Karpas-422 (cell line): ENCODE measurements at regions not wholly inside any gene's neighbourhood (a gene's known extent, or its start where the extent isn't known, plus 50 kb on each side); places are given as distances from the start of the nearest gene placed in this dataset.

ENCODE experiments used
- DNase-seq: peaks from one replicate; pipeline ENCODE4 v3.0.0-alpha.2; 2015
- H2AFZ ChIP-seq: fragments of 200-600 bp; sonication (generic); 2 replicates; pipeline ENCODE4 v1.6.1; 2014; ENCODE audit warnings: antibody characterized with exemption, low read length, mixed read lengths
- H3K27ac ChIP-seq: fragments of 200-600 bp; sonication (generic); 2 replicates; pipeline ENCODE4 v1.5.1; 2014; ENCODE audit warnings: mild to moderate bottlenecking, low read length, moderate library complexity
- H3K27me3 ChIP-seq: fragments of 200-600 bp; sonication (generic); 2 replicates; pipeline ENCODE4 v1.6.1; 2014; ENCODE audit warnings: low read length, mixed read lengths
- H3K36me3 ChIP-seq: fragments of 200-600 bp; sonication (generic); 2 replicates; pipeline ENCODE4 v1.6.1; 2014; ENCODE audit warnings: low read length, mixed read lengths; ENCODE audit not compliant: insufficient read depth
- H3K4me1 ChIP-seq: fragments of 200-600 bp; sonication (generic); 2 replicates; pipeline ENCODE4 v1.6.1; 2014; ENCODE audit warnings: mild to moderate bottlenecking, low read length, mixed read lengths
- H3K4me2 ChIP-seq: fragments of 200-600 bp; sonication (generic); 2 replicates; pipeline ENCODE4 v1.6.1; 2014; ENCODE audit warnings: low read length, low read depth, mild to moderate bottlenecking; ENCODE audit not compliant: poor library complexity, severe bottlenecking
- H3K4me3 ChIP-seq: fragments of 200-600 bp; sonication (generic); 2 replicates; pipeline ENCODE4 v1.5.1; 2014; ENCODE audit warnings: mild to moderate bottlenecking, antibody characterized with exemption, low read length, mixed read lengths
- H3K79me2 ChIP-seq: fragments of 200-600 bp; sonication (generic); 2 replicates; pipeline ENCODE4 v1.6.1; 2014; ENCODE audit warnings: mild to moderate bottlenecking, low read length, mixed read lengths
- H3K9ac ChIP-seq: fragments of 200-600 bp; sonication (generic); 2 replicates; pipeline ENCODE4 v1.6.0; 2014; ENCODE audit warnings: low read length
- H3K9me2 ChIP-seq: fragments of 200-600 bp; sonication (generic), shearing (Covaris generic); replicated peaks from 2 replicates; pipeline ENCODE4 v1.6.0; 2014; ENCODE audit warnings: mild to moderate bottlenecking, low read length, moderate library complexity; ENCODE audit not compliant: insufficient read depth
- H3K9me3 ChIP-seq: fragments of 300-700, 200-600 bp; sonication (generic); 2 replicates; pipeline ENCODE4 v1.6.1; 2014; ENCODE audit warnings: low read length, mixed read lengths
- H4K20me1 ChIP-seq: fragments of 200-600 bp; sonication (generic); 2 replicates; pipeline ENCODE4 v1.6.1; 2014; ENCODE audit warnings: mild to moderate bottlenecking, antibody characterized with exemption, low read length, low read depth; ENCODE audit not compliant: insufficient read depth

- H3K4me2 ChIP-seq: no peak overlapping the region
- no peaks in the 10 kb centered on the region for H3K79me2 ChIP-seq
Observed at GRCh38 chr6:164337024-164337924, 922.8 kb downstream of the QKI start.

GRCh38 chr6:164336455-164336854 is 921.9 kb downstream of the QKI start:
- Histone ChIP-seq H3K79me2 (no peaks in the 10 kb centered on the region), H4K20me1 (no peaks in the 10 kb centered on the region), H3K9ac (no peak overlapping the region), H3K27me3 (no peaks in the 10 kb centered on the region), H3K9me2 (no peaks in the 10 kb centered on the region), H3K9me3 (peaks cover 4% of the 10 kb centered on the region; the same call in 1 of the 2 replicates), H3K27ac (no peak overlapping the region), H3K4me1 (no peaks in the 10 kb centered on the region), H3K4me3 (no peak overlapping the region), H3K36me3 (no peaks in the 10 kb centered on the region), H2AFZ (no peak overlapping the region), H3K4me2 (no peak overlapping the region)
- DNase-seq: no peak

More at GRCh38 chr6:164337024-164337924, 922.8 kb downstream of the QKI start:
- Histone ChIP-seq H3K4me3 (no peak overlapping the region), H4K20me1 (no peaks in the 10 kb centered on the region), H3K4me1 (no peaks in the 10 kb centered on the region), H3K36me3 (no peaks in the 10 kb centered on the region), H3K27ac (no peak overlapping the region), H3K27me3 (no peaks in the 10 kb centered on the region), H2AFZ (no peak overlapping the region), H3K9ac (no peak overlapping the region), H3K9me3 (peaks cover 4% of the 10 kb centered on the region; the same call in 1 of the 2 replicates), H3K9me2 (no peaks in the 10 kb centered on the region)
- DNase-seq: no peak

GRCh38 chr6:164331026-164331425 is 916.5 kb downstream of the QKI start:
- no peaks in the 10 kb centered on the region for H3K79me2 ChIP-seq
- H2AFZ ChIP-seq: no peak overlapping the region
- H3K4me1 ChIP-seq: no peaks in the 10 kb centered on the region
- no peak for DNase-seq
- H3K4me2 ChIP-seq: no peak overlapping the region
- H4K20me1 ChIP-seq: no peaks in the 10 kb centered on the region
- no peaks in the 10 kb centered on the region for H3K27me3 ChIP-seq
- H3K9me3 ChIP-seq: peaks cover 12% of the 10 kb centered on the region; the same call in 1 of the 2 replicates
- no peaks in the 10 kb centered on the region for H3K9me2 ChIP-seq
- no peak overlapping the region for H3K9ac ChIP-seq
- no peak overlapping the region for H3K27ac ChIP-seq
- H3K36me3 ChIP-seq: no peaks in the 10 kb centered on the region
- no peak overlapping the region for H3K4me3 ChIP-seq

GRCh38 chr6:164325168-164325567 is 910.6 kb downstream of the QKI start:
- H3K9me2 ChIP-seq: no peaks in the 10 kb centered on the region
- H3K27me3 ChIP-seq: no peaks in the 10 kb centered on the region
- H3K9ac ChIP-seq: no peak overlapping the region
- H4K20me1 ChIP-seq: no peaks in the 10 kb centered on the region
- no peaks in the 10 kb centered on the region for H3K36me3 ChIP-seq
- H3K4me1 ChIP-seq: no peaks in the 10 kb centered on the region
- H3K27ac ChIP-seq: no peak overlapping the region
- no peak for DNase-seq
- H2AFZ ChIP-seq: no peak overlapping the region
- H3K4me2 ChIP-seq: no peak overlapping the region
- H3K9me3 ChIP-seq: peaks cover 28% of the 10 kb centered on the region
- H3K4me3 ChIP-seq: no peak overlapping the region
- H3K79me2 ChIP-seq: no peaks in the 10 kb centered on the region

- Histone ChIP-seq H2AFZ (no peak overlapping the region), H3K4me1 (no peaks in the 10 kb centered on the region), H3K4me2 (no peak overlapping the region)
Observed at GRCh38 chr6:164322533-164322932, 908.0 kb downstream of the QKI start.

GRCh38 chr6:164321297-164321696 is 906.8 kb downstream of the QKI start:
- Histone ChIP-seq H4K20me1 (no peaks in the 10 kb centered on the region), H2AFZ (no peak overlapping the region), H3K9me3 (peaks cover 19% of the 10 kb centered on the region), H3K79me2 (no peaks in the 10 kb centered on the region), H3K4me3 (no peak overlapping the region), H3K36me3 (no peaks in the 10 kb centered on the region), H3K27me3 (no peaks in the 10 kb centered on the region), H3K4me1 (no peaks in the 10 kb centered on the region), H3K4me2 (no peak overlapping the region), H3K9me2 (no peaks in the 10 kb centered on the region), H3K27ac (no peak overlapping the region), H3K9ac (no peak overlapping the region)
- DNase-seq: no peak

More at GRCh38 chr6:164322533-164322932, 908.0 kb downstream of the QKI start:
- Histone ChIP-seq H3K27ac (no peak overlapping the region), H3K4me3 (no peak overlapping the region), H3K9ac (no peak overlapping the region), H3K79me2 (no peaks in the 10 kb centered on the region), H3K27me3 (no peaks in the 10 kb centered on the region), H3K9me2 (no peaks in the 10 kb centered on the region), H3K36me3 (no peaks in the 10 kb centered on the region), H4K20me1 (no peaks in the 10 kb centered on the region), H3K9me3 (peaks cover 23% of the 10 kb centered on the region)
- no peak for DNase-seq

- H3K27me3 ChIP-seq: no peaks in the 10 kb centered on the region
- no peaks in the 10 kb centered on the region for H3K9me2 ChIP-seq
- H4K20me1 ChIP-seq: no peaks in the 10 kb centered on the region
- no peaks in the 10 kb centered on the region for H3K36me3 ChIP-seq
- H3K79me2 ChIP-seq: no peaks in the 10 kb centered on the region
- DNase-seq: no peak
- no peak overlapping the region for H3K4me2 ChIP-seq
- H3K4me1 ChIP-seq: no peaks in the 10 kb centered on the region
- no peak overlapping the region for H3K9ac ChIP-seq
- H3K4me3 ChIP-seq: no peak overlapping the region
- no peak overlapping the region for H2AFZ ChIP-seq
- peaks cover 12% of the 10 kb centered on the region for H3K9me3 ChIP-seq
- no peak overlapping the region for H3K27ac ChIP-seq
Observed at GRCh38 chr6:164315376-164315775, 900.9 kb downstream of the QKI start.

- Histone ChIP-seq H3K27me3 (no peaks in the 10 kb centered on the region), H3K4me1 (no peaks in the 10 kb centered on the region), H3K9me3 (peaks cover 27% of the 10 kb centered on the region), H2AFZ (no peak overlapping the region), H4K20me1 (no peaks in the 10 kb centered on the region), H3K4me2 (no peak overlapping the region), H3K36me3 (no peaks in the 10 kb centered on the region), H3K4me3 (no peak overlapping the region), H3K79me2 (no peaks in the 10 kb centered on the region), H3K9ac (no peak overlapping the region), H3K27ac (no peak overlapping the region), H3K9me2 (no peaks in the 10 kb centered on the region)
- no peak for DNase-seq
Observed at GRCh38 chr6:164308339-164308738, 893.8 kb downstream of the QKI start.
